Head of caudate nucleus (tissue), 42 donors: ENCODE measurements at regions not wholly inside any gene's neighbourhood (a gene's known extent, or its start where the extent isn't known, plus 50 kb on each side); places are given as distances from the start of the nearest gene placed in this dataset.

Experiments used
- DNase-seq, 42 donors: peaks; one replicate each; pipeline versions ENCODE4 v3.0.0 to v3.0.0-alpha.2; 2020 to 2021; ENCODE audit warnings: mixed read lengths in 7 of 42
- intact Hi-C: fragments of 100-400 bp; cut with DNase I; formaldehyde crosslinking; loops from one replicate; pipeline ENCODE4 v1.15.0; 2022

GRCh38 chr13:64338671-64339070, 2891.5 kb downstream of the PCDH9 start:
- no peak for DNase-seq

GRCh38 chr13:64333888-64334287, 2896.2 kb downstream of the PCDH9 start:
- intact Hi-C loops, result no loop called here
- no peak for DNase-seq

More at GRCh38 chr13:64338671-64339070, 2891.5 kb downstream of the PCDH9 start:
- intact Hi-C loops, result no loop called here

- no peak for DNase-seq
- intact Hi-C loops, result no loop called here
Observed at GRCh38 chr13:64332048-64332447, 2898.1 kb downstream of the PCDH9 start.

GRCh38 chr13:64327505-64328194, 2902.5 kb downstream of the PCDH9 start:
- intact Hi-C loops, result no loop called here
- no peak for DNase-seq

- DNase-seq, result no peak
- intact Hi-C loops, result no loop called here
Observed at GRCh38 chr13:64314331-64314730, 2898.7 kb upstream of the PCDH20 start.

GRCh38 chr13:64311948-64312347, 2896.3 kb upstream of the PCDH20 start:
- intact Hi-C loops, result no loop called here
- DNase-seq, result no peak

- DNase-seq, result no peak
- intact Hi-C loops, result no loop called here
Observed at GRCh38 chr13:64311112-64311511, 2895.5 kb upstream of the PCDH20 start.

GRCh38 chr13:64305246-64305645, 2889.6 kb upstream of the PCDH20 start:
- DNase-seq, result no peak
- intact Hi-C loops, result no loop called here

GRCh38 chr13:64300239-64300638, 2884.6 kb upstream of the PCDH20 start:
- intact Hi-C loops, result no loop called here
- DNase-seq, result no peak

- intact Hi-C loops, result no loop called here
- DNase-seq, result no peak
Observed at GRCh38 chr13:64293923-64294322, 2878.3 kb upstream of the PCDH20 start.

GRCh38 chr13:64289702-64290101, 2874.1 kb upstream of the PCDH20 start:
- no peak for DNase-seq
- intact Hi-C loops, result no loop called here

GRCh38 chr13:64283926-64284325, 2868.3 kb upstream of the PCDH20 start:
- DNase-seq, result no peak
- intact Hi-C loops, result no loop called here

- intact Hi-C loops, result no loop called here
Observed at GRCh38 chr13:64278493-64278892, 2862.8 kb upstream of the PCDH20 start.

GRCh38 chr13:64277097-64277496, 2861.4 kb upstream of the PCDH20 start:
- intact Hi-C loops, result no loop called here
- DNase-seq, result no peak

More at GRCh38 chr13:64278493-64278892, 2862.8 kb upstream of the PCDH20 start:
- DNase-seq, result no peak

GRCh38 chr13:64276232-64276631, 2860.6 kb upstream of the PCDH20 start:
- intact Hi-C loops, result no loop called here
- DNase-seq, result no peak

- intact Hi-C loops, result no loop called here
- no peak for DNase-seq
Observed at GRCh38 chr13:64274481-64275217, 2859.0 kb upstream of the PCDH20 start.

GRCh38 chr13:64273780-64274179, 2858.1 kb upstream of the PCDH20 start:
- no peak for DNase-seq
- intact Hi-C loops, result no loop called here

- intact Hi-C loops, result no loop called here
- DNase-seq, result no peak
Observed at GRCh38 chr13:64272681-64273080, 2857.0 kb upstream of the PCDH20 start.

- no peak for DNase-seq
- intact Hi-C loops, result no loop called here
Observed at GRCh38 chr13:64266024-64266423, 2850.4 kb upstream of the PCDH20 start.

GRCh38 chr13:64263285-64263684, 2847.6 kb upstream of the PCDH20 start:
- no peak for DNase-seq
- intact Hi-C loops, result no loop called here

- intact Hi-C loops, result no loop called here
- no peak for DNase-seq
Observed at GRCh38 chr13:64256751-64257150, 2841.1 kb upstream of the PCDH20 start.
